HTR-8/SVneo (cell line): ENCODE measurements at regions not wholly inside any gene's neighbourhood (a gene's known extent, or its start where the extent isn't known, plus 50 kb on each side); places are given as distances from the start of the nearest gene placed in this dataset.

ENCODE experiments used
- DNase-seq: peaks from one replicate; pipeline ENCODE4 v3.0.0; 2011; ENCODE audit warnings: low spot score, mixed read lengths; ENCODE audit not compliant: insufficient read length
- FAIRE-seq: peaks from 2 replicates; lab custom pipeline; 2011; peaks lifted over from hg19 to GRCh38; lab: Jason Lieb, UNC

- FAIRE-seq (no peak), DNase-seq (no peak)
Observed at GRCh38 chr10:4472190-4472904, 353.7 kb upstream of the AKR1E2 start.

- peak; percentile 53 for DNase-seq
- no peak for FAIRE-seq
Observed at GRCh38 chr10:4470231-4470835, 355.7 kb upstream of the AKR1E2 start.

- DNase-seq (no peak), FAIRE-seq (no peak)
Observed at GRCh38 chr10:4467481-4467880, 358.5 kb upstream of the AKR1E2 start.

- FAIRE-seq (no peak), DNase-seq (no peak)
Observed at GRCh38 chr10:4460267-4460666, 365.7 kb upstream of the AKR1E2 start.

- DNase-seq (no peak), FAIRE-seq (no peak)
Observed at GRCh38 chr10:4459531-4459930, 366.5 kb upstream of the AKR1E2 start.

GRCh38 chr10:4457597-4457996, 368.4 kb upstream of the AKR1E2 start:
- DNase-seq (no peak), FAIRE-seq (no peak)

GRCh38 chr10:4456776-4457175, 369.2 kb upstream of the AKR1E2 start:
- DNase-seq (no peak), FAIRE-seq (no peak)

- DNase-seq (no peak), FAIRE-seq (no peak)
Observed at GRCh38 chr10:4456279-4456678, 369.7 kb upstream of the AKR1E2 start.

- FAIRE-seq, result no peak
- DNase-seq, result no peak
Observed at GRCh38 chr10:4453950-4454349, 372.1 kb upstream of the AKR1E2 start.

- DNase-seq (no peak), FAIRE-seq (no peak)
Observed at GRCh38 chr10:4453276-4453675, 372.7 kb upstream of the AKR1E2 start.

GRCh38 chr10:4450981-4451908, 374.8 kb upstream of the AKR1E2 start:
- FAIRE-seq, result no peak
- DNase-seq, result no peak

GRCh38 chr10:4450169-4450568, 375.8 kb upstream of the AKR1E2 start:
- FAIRE-seq (no peak), DNase-seq (no peak)

- DNase-seq (no peak), FAIRE-seq (no peak)
Observed at GRCh38 chr10:4448030-4448429, 378.0 kb upstream of the AKR1E2 start.

GRCh38 chr10:4443419-4443818, 382.6 kb upstream of the AKR1E2 start:
- FAIRE-seq (no peak), DNase-seq (no peak)

- FAIRE-seq, result no peak
- no peak for DNase-seq
Observed at GRCh38 chr10:4442296-4442695, 383.7 kb upstream of the AKR1E2 start.

- FAIRE-seq (no peak), DNase-seq (no peak)
Observed at GRCh38 chr10:4440260-4440659, 385.7 kb upstream of the AKR1E2 start.

- no peak for FAIRE-seq
- no peak for DNase-seq
Observed at GRCh38 chr10:4437791-4438190, 388.2 kb upstream of the AKR1E2 start.

GRCh38 chr10:4437061-4437460, 388.9 kb upstream of the AKR1E2 start:
- no peak for DNase-seq
- FAIRE-seq, result no peak

GRCh38 chr10:4436103-4436502, 389.9 kb upstream of the AKR1E2 start:
- FAIRE-seq (no peak), DNase-seq (no peak)

- FAIRE-seq (no peak), DNase-seq (no peak)
Observed at GRCh38 chr10:4434516-4435071, 391.4 kb upstream of the AKR1E2 start.

GRCh38 chr10:4434105-4434504, 391.9 kb upstream of the AKR1E2 start:
- FAIRE-seq (no peak), DNase-seq (no peak)
